ENCODE measurements at regions not wholly inside any gene's neighbourhood (a gene's known extent, or its start where the extent isn't known, plus 50 kb on each side); places are given as distances from the start of the nearest gene placed in this dataset.

DNA sequence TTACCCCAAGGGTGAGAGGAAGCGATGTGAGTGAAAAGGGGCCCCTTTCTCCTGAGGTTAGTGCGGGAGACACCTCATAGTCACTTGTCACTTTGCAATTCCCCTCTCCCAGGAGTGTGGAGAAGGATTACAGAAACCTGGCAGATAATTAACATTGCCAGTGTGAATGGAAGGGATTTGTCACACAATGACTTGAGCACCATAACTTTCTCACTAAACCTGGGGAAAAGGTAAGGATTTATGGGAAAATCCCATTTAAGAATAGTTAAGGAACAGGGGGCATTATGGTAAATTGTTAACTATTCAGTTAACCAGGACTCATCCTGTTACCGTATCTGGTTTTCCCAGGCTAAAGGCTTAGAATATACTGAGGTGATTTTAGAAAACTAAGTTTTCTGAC, 219.5 kb upstream of the JAG1 start:
- TF ChIP-seq CTCF (IDR thresholded peaks at IDR 0.05), result no peak
- TF ChIP-seq, protein P1, sequence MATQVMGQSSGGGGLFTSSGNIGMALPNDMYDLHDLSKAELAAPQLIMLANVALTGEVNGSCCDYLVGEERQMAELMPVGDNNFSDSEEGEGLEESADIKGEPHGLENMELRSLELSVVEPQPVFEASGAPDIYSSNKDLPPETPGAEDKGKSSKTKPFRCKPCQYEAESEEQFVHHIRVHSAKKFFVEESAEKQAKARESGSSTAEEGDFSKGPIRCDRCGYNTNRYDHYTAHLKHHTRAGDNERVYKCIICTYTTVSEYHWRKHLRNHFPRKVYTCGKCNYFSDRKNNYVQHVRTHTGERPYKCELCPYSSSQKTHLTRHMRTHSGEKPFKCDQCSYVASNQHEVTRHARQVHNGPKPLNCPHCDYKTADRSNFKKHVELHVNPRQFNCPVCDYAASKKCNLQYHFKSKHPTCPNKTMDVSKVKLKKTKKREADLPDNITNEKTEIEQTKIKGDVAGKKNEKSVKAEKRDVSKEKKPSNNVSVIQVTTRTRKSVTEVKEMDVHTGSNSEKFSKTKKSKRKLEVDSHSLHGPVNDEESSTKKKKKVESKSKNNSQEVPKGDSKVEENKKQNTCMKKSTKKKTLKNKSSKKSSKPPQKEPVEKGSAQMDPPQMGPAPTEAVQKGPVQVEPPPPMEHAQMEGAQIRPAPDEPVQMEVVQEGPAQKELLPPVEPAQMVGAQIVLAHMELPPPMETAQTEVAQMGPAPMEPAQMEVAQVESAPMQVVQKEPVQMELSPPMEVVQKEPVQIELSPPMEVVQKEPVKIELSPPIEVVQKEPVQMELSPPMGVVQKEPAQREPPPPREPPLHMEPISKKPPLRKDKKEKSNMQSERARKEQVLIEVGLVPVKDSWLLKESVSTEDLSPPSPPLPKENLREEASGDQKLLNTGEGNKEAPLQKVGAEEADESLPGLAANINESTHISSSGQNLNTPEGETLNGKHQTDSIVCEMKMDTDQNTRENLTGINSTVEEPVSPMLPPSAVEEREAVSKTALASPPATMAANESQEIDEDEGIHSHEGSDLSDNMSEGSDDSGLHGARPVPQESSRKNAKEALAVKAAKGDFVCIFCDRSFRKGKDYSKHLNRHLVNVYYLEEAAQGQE (IDR thresholded peaks at IDR 0.05; ENCODE audit: insufficient read depth in 1 of 2, low read depth in 2 of 2, low read length in 1 of 2), result no peak

All from Panc1 (cell line).